HL-60 (cell line): ENCODE measurements at regions not wholly inside any gene's neighbourhood (a gene's known extent, or its start where the extent isn't known, plus 50 kb on each side); places are given as distances from the start of the nearest gene placed in this dataset.

Experiments used
- DNase-seq, 2 experiments: peaks; one replicate each; pipeline ENCODE4 v3.0.0-alpha.2; 2010 to 2020; ENCODE audit warnings: low read depth in 1 of 2, low spot score in 1 of 2
- H3K27ac ChIP-seq: fragments of 250-450 bp; sonication (Bioruptor Pico); replicated peaks from 2 replicates; pipeline ENCODE4 v1.5.1; 2020; ENCODE audit warnings: mild to moderate bottlenecking, moderate library complexity
- H3K27me3 ChIP-seq: fragments of 250-450 bp; sonication (Bioruptor Pico); 2 replicates; pipeline ENCODE4 v1.5.1; 2021; ENCODE audit warnings: mild to moderate bottlenecking, moderate library complexity; ENCODE audit not compliant: insufficient read depth, poor library complexity, severe bottlenecking
- H3K4me3 ChIP-seq: replicated peaks from 2 replicates; pipeline ENCODE4 v1.5.1; 2011; ENCODE audit warnings: mild to moderate bottlenecking, control low read depth, low read length; ENCODE audit not compliant: insufficient read depth
- GABPA ChIP-seq: IDR thresholded peaks from 2 replicates; pipeline ENCODE4 v1.6.1; 2012; ENCODE audit warnings: low read depth
- POLR2AphosphoS5 ChIP-seq: IDR thresholded peaks from 2 replicates; pipeline ENCODE4 v1.6.1; 2012; ENCODE audit warnings: low read depth
- SPI1 ChIP-seq: IDR thresholded peaks from 2 replicates; pipeline ENCODE4 v1.6.1; 2012; ENCODE audit warnings: low read depth, mild to moderate bottlenecking, borderline replicate concordance
- TF ChIP-seq, protein P1 (sequence below): IDR thresholded peaks from one replicate; pipeline ENCODE4 v1.5.1; 2011; ENCODE audit warnings: low read length, control low read depth, inconsistent platforms; ENCODE audit not compliant: insufficient read depth
- TF ChIP-seq, protein P2 (sequence below): IDR thresholded peaks from 2 replicates; pipeline ENCODE4 v1.6.1; 2012; ENCODE audit warnings: low read depth; ENCODE audit not compliant: insufficient replicate concordance

DNA sequence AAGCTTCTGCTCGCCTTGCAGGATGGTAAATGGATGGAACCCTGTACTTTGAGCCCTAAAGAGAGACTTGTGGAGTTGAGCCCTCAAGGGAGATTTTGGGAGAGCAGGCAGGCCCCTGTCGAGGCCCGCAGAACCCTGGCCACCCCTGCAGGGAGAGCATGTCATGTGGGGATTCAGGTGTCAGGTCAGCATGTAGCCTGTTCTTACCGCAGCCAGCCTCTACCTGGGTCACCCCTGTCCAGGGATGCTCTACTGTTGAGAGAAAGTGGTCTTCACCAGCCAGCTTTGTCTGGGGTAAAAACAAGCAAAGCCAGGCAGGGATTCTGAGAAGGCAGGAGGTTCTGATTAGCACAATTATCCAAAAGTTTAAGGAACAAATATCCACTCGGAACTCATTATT is 55.6 kb upstream of the PROKR2 start:
- H3K4me3 ChIP-seq, result no peak overlapping the region
- H3K27ac ChIP-seq, result no peak overlapping the region
- H3K27me3 ChIP-seq, result peaks cover 3% of the 10 kb centered on the region
- TF ChIP-seq POLR2AphosphoS5 (no peak), SPI1 (no peak), GABPA (no peak)
- TF ChIP-seq, protein P1, sequence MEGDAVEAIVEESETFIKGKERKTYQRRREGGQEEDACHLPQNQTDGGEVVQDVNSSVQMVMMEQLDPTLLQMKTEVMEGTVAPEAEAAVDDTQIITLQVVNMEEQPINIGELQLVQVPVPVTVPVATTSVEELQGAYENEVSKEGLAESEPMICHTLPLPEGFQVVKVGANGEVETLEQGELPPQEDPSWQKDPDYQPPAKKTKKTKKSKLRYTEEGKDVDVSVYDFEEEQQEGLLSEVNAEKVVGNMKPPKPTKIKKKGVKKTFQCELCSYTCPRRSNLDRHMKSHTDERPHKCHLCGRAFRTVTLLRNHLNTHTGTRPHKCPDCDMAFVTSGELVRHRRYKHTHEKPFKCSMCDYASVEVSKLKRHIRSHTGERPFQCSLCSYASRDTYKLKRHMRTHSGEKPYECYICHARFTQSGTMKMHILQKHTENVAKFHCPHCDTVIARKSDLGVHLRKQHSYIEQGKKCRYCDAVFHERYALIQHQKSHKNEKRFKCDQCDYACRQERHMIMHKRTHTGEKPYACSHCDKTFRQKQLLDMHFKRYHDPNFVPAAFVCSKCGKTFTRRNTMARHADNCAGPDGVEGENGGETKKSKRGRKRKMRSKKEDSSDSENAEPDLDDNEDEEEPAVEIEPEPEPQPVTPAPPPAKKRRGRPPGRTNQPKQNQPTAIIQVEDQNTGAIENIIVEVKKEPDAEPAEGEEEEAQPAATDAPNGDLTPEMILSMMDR, result no peak
- TF ChIP-seq, protein P2, sequence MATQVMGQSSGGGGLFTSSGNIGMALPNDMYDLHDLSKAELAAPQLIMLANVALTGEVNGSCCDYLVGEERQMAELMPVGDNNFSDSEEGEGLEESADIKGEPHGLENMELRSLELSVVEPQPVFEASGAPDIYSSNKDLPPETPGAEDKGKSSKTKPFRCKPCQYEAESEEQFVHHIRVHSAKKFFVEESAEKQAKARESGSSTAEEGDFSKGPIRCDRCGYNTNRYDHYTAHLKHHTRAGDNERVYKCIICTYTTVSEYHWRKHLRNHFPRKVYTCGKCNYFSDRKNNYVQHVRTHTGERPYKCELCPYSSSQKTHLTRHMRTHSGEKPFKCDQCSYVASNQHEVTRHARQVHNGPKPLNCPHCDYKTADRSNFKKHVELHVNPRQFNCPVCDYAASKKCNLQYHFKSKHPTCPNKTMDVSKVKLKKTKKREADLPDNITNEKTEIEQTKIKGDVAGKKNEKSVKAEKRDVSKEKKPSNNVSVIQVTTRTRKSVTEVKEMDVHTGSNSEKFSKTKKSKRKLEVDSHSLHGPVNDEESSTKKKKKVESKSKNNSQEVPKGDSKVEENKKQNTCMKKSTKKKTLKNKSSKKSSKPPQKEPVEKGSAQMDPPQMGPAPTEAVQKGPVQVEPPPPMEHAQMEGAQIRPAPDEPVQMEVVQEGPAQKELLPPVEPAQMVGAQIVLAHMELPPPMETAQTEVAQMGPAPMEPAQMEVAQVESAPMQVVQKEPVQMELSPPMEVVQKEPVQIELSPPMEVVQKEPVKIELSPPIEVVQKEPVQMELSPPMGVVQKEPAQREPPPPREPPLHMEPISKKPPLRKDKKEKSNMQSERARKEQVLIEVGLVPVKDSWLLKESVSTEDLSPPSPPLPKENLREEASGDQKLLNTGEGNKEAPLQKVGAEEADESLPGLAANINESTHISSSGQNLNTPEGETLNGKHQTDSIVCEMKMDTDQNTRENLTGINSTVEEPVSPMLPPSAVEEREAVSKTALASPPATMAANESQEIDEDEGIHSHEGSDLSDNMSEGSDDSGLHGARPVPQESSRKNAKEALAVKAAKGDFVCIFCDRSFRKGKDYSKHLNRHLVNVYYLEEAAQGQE, result no peak
- DNase-seq, result no peak

DNA sequence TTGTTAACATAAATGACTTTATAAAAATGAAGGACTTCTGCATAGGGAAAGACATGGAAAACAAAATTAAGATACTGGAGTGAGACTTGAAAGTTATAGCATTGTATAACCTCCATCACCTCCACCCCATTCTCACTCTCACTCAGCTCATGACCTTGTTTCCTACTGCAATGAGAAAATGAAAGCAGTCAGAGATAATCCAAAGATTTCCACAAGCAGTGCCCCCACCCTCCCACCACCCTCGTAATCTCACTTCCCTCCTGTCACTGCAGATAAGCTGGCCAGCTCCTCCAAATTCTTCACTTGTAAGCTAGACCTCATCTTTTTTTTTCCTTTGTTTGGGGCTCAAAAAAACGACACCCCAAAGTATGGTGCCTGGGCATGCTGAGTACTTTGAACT is 52.9 kb upstream of the PROKR2 start:
- H3K27me3 ChIP-seq, result no peaks in the 10 kb centered on the region
- no peak overlapping the region for H3K27ac ChIP-seq
- DNase-seq, result no peak
- TF ChIP-seq, protein P2, result no peak
- TF ChIP-seq, protein P1, result no peak
- TF ChIP-seq SPI1 (no peak), GABPA (no peak), POLR2AphosphoS5 (no peak)
- H3K4me3 ChIP-seq, result no peak overlapping the region
